PC-3 (cell line): ENCODE measurements at regions not wholly inside any gene's neighbourhood (a gene's known extent, or its start where the extent isn't known, plus 50 kb on each side); places are given as distances from the start of the nearest gene placed in this dataset.

ENCODE experiments used
- EZH2 ChIP-seq: fragments of 300-600 bp; sonication (generic); IDR thresholded peaks from one replicate; pipeline ENCODE4 v1.6.1; 2017; ENCODE audit warnings: antibody characterized with exemption, mild to moderate bottlenecking, low read length; ENCODE audit not compliant: unreplicated experiment
- TF ChIP-seq, protein P1 (sequence below): fragments of 300-600 bp; sonication (generic); conservative IDR thresholded peaks from 2 replicates; pipeline ENCODE4 v1.5.1; 2017; ENCODE audit warnings: antibody characterized with exemption, low read depth, mild to moderate bottlenecking, low read length

DNA sequence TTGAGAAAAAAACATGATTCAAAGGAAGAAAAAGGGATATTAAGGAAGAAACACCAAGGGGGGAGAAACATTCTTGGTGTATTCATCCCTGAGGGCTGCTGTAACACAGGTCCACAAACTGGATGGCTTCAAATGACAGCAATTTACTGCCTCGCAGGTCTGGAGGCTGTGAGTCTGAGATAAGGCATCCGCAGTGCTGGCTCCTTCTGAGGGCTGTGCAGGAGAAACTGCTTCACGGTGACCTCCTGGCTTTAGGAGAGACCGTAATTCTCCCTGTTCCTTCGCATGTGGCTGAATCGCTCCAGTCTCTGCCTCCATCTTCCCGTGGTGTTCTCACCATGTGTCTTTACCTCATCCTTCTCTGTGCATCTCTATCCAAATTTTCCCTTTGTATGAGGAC, 490.7 kb downstream of the EIPR1 start:
- TF ChIP-seq, protein P1, sequence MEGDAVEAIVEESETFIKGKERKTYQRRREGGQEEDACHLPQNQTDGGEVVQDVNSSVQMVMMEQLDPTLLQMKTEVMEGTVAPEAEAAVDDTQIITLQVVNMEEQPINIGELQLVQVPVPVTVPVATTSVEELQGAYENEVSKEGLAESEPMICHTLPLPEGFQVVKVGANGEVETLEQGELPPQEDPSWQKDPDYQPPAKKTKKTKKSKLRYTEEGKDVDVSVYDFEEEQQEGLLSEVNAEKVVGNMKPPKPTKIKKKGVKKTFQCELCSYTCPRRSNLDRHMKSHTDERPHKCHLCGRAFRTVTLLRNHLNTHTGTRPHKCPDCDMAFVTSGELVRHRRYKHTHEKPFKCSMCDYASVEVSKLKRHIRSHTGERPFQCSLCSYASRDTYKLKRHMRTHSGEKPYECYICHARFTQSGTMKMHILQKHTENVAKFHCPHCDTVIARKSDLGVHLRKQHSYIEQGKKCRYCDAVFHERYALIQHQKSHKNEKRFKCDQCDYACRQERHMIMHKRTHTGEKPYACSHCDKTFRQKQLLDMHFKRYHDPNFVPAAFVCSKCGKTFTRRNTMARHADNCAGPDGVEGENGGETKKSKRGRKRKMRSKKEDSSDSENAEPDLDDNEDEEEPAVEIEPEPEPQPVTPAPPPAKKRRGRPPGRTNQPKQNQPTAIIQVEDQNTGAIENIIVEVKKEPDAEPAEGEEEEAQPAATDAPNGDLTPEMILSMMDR = no peak
- no peak for TF ChIP-seq EZH2
